OCI-LY1 (cell line): ENCODE measurements at regions not wholly inside any gene's neighbourhood (a gene's known extent, or its start where the extent isn't known, plus 50 kb on each side); places are given as distances from the start of the nearest gene placed in this dataset.

Experiments
- EZH2 ChIP-seq: fragments of 200-600 bp; sonication (generic), shearing (Covaris generic); IDR thresholded peaks from 2 replicates; pipeline ENCODE4 v1.8.0; 2017; ENCODE audit warnings: borderline replicate concordance, mixed run types, mild to moderate bottlenecking, antibody characterized with exemption, low read length, moderate library complexity, mixed read lengths
- TF ChIP-seq, protein P1 (sequence below): fragments of 200-600 bp; sonication (generic), shearing (Covaris generic); IDR thresholded peaks from 2 replicates; pipeline ENCODE4 v1.5.1; 2017; ENCODE audit warnings: mild to moderate bottlenecking, antibody characterized with exemption, low read length, moderate library complexity, mixed read lengths

DNA sequence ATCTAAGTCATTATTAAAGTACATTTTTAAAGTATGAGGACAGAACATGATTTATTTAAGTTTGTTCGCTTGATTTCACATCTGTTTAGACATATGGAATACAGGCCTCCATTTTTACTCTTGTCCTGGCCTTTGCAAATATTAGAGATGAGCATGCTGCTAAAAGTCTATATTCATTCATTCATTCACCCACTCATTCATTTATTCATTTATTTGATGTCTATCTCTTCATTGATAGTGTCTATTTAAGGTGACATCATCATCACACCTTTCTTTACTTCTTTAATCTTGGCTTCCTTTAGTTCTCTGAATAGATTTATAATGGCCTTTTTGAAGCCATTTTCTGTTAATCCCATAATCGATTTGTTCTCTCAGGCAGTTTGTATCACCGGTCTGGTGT lies 68.0 kb downstream of the THNSL1 start:
- TF ChIP-seq, protein P1, sequence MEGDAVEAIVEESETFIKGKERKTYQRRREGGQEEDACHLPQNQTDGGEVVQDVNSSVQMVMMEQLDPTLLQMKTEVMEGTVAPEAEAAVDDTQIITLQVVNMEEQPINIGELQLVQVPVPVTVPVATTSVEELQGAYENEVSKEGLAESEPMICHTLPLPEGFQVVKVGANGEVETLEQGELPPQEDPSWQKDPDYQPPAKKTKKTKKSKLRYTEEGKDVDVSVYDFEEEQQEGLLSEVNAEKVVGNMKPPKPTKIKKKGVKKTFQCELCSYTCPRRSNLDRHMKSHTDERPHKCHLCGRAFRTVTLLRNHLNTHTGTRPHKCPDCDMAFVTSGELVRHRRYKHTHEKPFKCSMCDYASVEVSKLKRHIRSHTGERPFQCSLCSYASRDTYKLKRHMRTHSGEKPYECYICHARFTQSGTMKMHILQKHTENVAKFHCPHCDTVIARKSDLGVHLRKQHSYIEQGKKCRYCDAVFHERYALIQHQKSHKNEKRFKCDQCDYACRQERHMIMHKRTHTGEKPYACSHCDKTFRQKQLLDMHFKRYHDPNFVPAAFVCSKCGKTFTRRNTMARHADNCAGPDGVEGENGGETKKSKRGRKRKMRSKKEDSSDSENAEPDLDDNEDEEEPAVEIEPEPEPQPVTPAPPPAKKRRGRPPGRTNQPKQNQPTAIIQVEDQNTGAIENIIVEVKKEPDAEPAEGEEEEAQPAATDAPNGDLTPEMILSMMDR: no peak
- no peak for TF ChIP-seq EZH2
